ENCODE measurements at regions not wholly inside any gene's neighbourhood (a gene's known extent, or its start where the extent isn't known, plus 50 kb on each side); places are given as distances from the start of the nearest gene placed in this dataset.

DNA sequence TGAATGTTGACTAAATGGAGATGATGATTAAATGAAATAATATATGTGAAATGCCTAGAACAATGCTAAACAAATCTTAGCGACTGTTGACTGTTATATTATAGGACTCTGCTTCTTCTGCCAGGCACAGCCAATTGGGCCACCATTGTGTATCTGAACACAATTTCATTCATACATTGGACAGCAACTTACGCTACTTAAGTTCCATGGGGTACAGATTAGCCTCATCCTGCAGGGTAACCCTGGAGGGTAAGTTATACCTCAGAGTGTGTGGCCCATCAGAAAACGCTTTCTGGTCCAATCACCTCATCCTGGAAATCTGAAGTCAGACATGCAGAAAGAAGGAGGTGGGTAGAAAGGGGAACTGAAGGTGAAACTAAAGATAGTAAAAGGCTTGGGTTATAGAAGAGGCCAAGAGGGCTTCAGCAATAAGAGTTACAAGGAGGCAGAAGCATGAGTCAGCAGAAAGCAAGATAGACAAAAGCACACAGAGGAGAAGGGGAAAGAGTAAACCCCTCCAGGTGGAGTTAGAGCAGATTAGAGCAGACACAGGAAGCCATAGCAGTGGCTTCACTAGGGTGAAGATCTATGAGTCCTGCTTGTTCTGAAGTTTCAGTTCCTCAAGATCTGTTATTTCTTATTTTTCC, 119.3 kb upstream of the SLC24A5 start:
- H3K27me3 ChIP-seq (ENCODE audit: control insufficient read depth, insufficient read depth, low read length) = no peaks in the 10 kb centered on the region
- H3K36me3 ChIP-seq (ENCODE audit: control insufficient read depth, insufficient read depth, low read length) = no peaks in the 10 kb centered on the region
- TF ChIP-seq, protein P1, sequence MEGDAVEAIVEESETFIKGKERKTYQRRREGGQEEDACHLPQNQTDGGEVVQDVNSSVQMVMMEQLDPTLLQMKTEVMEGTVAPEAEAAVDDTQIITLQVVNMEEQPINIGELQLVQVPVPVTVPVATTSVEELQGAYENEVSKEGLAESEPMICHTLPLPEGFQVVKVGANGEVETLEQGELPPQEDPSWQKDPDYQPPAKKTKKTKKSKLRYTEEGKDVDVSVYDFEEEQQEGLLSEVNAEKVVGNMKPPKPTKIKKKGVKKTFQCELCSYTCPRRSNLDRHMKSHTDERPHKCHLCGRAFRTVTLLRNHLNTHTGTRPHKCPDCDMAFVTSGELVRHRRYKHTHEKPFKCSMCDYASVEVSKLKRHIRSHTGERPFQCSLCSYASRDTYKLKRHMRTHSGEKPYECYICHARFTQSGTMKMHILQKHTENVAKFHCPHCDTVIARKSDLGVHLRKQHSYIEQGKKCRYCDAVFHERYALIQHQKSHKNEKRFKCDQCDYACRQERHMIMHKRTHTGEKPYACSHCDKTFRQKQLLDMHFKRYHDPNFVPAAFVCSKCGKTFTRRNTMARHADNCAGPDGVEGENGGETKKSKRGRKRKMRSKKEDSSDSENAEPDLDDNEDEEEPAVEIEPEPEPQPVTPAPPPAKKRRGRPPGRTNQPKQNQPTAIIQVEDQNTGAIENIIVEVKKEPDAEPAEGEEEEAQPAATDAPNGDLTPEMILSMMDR (IDR thresholded peaks at IDR 0.05; ENCODE audit: insufficient read depth, low read length, poor library complexity, severe bottlenecking) = no peak
- no peak overlapping the region for H3K4me3 ChIP-seq (ENCODE audit: low read depth, low read length)
- no peak for DNase-seq (ENCODE audit: low read depth)

DNA sequence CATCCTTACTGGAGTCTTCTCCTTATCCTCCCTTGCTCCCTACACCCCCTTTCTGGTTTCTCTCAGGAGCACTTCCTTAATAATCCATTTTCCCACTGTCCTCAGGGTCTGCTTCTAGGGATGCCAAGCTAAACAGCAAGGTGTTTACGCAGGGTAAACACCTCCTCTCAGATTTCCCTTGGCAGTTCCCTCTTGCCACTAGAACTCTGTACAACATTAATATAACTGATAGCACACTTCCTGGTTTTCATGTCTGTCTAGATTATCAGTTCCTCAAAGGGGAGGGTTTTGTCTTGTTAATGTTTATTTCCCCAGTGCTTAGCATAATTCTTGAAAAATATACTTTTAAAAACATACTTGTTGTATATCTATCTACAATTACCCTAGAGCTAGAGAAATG, 118.0 kb upstream of the SLC24A5 start:
- no peak for DNase-seq (ENCODE audit: low read depth)
- Histone ChIP-seq H3K27me3 (ENCODE audit: control insufficient read depth, insufficient read depth, low read length) (no peaks in the 10 kb centered on the region), H3K36me3 (ENCODE audit: control insufficient read depth, insufficient read depth, low read length) (no peaks in the 10 kb centered on the region), H3K4me3 (ENCODE audit: low read depth, low read length) (no peak overlapping the region)
- TF ChIP-seq, protein P1 (IDR thresholded peaks at IDR 0.05; ENCODE audit: insufficient read depth, low read length, poor library complexity, severe bottlenecking) = no peak

DNA sequence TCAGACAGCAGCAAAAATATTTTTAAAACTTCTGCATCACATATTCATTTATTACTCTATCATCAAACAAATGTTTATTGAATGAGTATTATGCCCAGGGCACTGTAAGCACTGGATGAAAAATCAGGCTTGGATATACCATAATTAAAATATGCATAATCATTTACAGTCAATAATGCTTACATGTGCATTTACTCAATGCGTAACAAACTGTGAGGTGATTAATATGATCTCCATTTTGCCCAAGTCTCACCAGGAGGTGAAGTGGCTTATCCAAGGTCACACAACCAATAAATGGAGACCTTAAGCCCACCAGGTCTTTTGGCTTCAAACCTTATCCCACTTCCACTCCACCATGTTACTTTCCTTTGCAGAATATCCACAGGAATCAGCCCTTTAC, 117.3 kb upstream of the SLC24A5 start:
- no peaks in the 10 kb centered on the region for H3K36me3 ChIP-seq (ENCODE audit: control insufficient read depth, insufficient read depth, low read length)
- no peaks in the 10 kb centered on the region for H3K27me3 ChIP-seq (ENCODE audit: control insufficient read depth, insufficient read depth, low read length)
- no peak for DNase-seq (ENCODE audit: low read depth)
- no peak overlapping the region for H3K4me3 ChIP-seq (ENCODE audit: low read depth, low read length)
- TF ChIP-seq, protein P1 (IDR thresholded peaks at IDR 0.05; ENCODE audit: insufficient read depth, low read length, poor library complexity, severe bottlenecking) = no peak

DNA sequence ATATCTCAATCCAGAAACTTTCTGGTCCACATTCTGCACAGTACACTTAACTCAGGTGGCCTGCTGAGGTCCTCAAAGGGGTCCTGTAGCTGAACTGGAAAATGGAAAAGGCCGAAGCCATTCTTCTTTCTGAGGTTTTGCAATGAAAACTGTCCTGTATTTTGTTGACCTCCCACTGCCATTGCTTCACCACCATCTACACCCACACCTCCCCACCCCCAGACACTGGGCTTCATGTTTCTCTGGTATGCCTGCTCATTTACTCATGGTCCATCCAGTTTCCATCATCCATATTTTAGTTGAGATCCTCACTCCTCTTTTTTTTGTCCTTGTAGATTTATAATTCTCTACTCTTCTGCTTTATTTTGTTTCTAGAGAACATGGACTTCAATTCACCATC, 115.7 kb upstream of the SLC24A5 start:
- DNase-seq (ENCODE audit: low read depth) = no peak
- TF ChIP-seq, protein P1 (IDR thresholded peaks at IDR 0.05; ENCODE audit: insufficient read depth, low read length, poor library complexity, severe bottlenecking) = no peak
- H3K27me3 ChIP-seq (ENCODE audit: control insufficient read depth, insufficient read depth, low read length) = no peaks in the 10 kb centered on the region
- no peak overlapping the region for H3K4me3 ChIP-seq (ENCODE audit: low read depth, low read length)
- no peaks in the 10 kb centered on the region for H3K36me3 ChIP-seq (ENCODE audit: control insufficient read depth, insufficient read depth, low read length)

DNA sequence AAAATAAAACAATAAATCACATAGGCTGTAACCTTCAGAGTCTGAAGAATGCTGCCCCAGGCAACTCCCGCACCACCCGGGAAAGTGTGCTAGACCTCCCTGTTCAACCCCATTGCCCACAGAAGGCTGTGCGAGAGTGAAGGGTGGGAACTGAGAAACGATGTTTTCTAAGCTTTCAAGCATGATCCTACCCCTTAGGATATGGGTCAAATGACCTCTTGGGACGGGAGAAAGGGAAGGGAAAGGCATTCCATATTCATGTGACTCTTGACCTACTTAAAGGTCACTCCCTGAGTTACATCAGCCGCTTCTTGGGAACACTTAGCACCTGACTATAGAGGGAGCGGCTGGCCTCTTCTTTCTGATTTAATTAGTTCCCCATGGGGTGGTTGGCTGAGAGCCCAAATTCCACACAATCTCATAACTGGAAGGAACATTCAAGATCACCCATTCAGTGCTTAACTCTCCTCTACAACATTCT, 114.7 kb upstream of the SLC24A5 start:
- TF ChIP-seq, protein P1 (IDR thresholded peaks at IDR 0.05; ENCODE audit: insufficient read depth, low read length, poor library complexity, severe bottlenecking) = no peak
- Histone ChIP-seq H3K27me3 (ENCODE audit: control insufficient read depth, insufficient read depth, low read length) (no peaks in the 10 kb centered on the region), H3K36me3 (ENCODE audit: control insufficient read depth, insufficient read depth, low read length) (no peaks in the 10 kb centered on the region), H3K4me3 (ENCODE audit: low read depth, low read length) (no peak overlapping the region)
- DNase-seq (ENCODE audit: low read depth) = peak; percentile 23

DNA sequence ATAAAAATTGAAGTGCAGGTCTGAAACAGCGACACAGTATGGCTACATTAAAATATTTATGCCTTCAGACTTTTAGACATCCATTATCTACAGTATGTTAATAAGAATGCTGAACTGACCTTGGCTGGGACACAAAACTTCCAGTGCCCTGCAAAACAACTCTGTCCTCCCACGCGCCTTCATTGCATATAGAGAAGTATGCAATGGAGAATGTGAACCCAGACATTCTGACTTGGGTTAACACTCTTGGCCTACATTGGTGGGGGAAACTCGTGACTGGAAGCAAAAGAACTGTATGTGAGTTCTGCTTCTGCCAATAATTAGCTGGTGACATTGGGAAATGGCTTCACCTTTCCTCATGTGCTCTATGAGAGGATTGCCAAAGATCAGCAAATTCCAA, 110.5 kb upstream of the SLC24A5 start:
- Histone ChIP-seq H3K4me3 (ENCODE audit: low read depth, low read length) (no peak overlapping the region), H3K36me3 (ENCODE audit: control insufficient read depth, insufficient read depth, low read length) (no peaks in the 10 kb centered on the region), H3K27me3 (ENCODE audit: control insufficient read depth, insufficient read depth, low read length) (no peaks in the 10 kb centered on the region)
- DNase-seq (ENCODE audit: low read depth) = no peak
- TF ChIP-seq, protein P1 (IDR thresholded peaks at IDR 0.05; ENCODE audit: insufficient read depth, low read length, poor library complexity, severe bottlenecking) = no peak

Data from kidney epithelial cell (primary cell).